ENCODE measurements at regions not wholly inside any gene's neighbourhood (a gene's known extent, or its start where the extent isn't known, plus 50 kb on each side); places are given as distances from the start of the nearest gene placed in this dataset.

DNA sequence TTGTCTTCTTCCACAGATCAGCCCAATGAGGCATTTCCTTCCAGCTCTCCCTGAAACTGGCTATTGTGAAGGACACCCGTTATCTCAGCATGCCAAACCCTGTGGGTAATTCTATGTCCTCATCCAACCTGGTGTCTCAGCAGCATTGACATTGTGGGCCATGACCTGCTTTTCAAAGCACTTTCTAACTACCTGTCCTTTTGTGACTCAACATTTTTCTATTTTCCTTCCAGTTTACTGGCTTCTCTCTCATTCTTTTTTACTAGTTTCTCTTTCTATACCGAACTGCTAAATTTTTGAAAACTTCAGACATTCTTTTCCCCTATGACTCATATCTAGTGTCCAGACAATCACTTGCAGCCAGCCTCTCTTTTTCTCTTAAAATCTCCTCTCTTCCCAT lies 136.4 kb upstream of the HTR2A start:
- Histone ChIP-seq H3K79me2 (replicated peaks; ENCODE audit: insufficient read depth, low read length) (no peaks in the 10 kb centered on the region), H2AFZ (ENCODE audit: low read depth, low read length) (no peak overlapping the region), H3K9ac (ENCODE audit: low read length) (no peak overlapping the region), H3K27ac (ENCODE audit: low read length) (no peak overlapping the region), H3K4me3 (ENCODE audit: low read length) (no peak overlapping the region), H3K4me2 (ENCODE audit: low read length) (no peak overlapping the region), H3K36me3 (ENCODE audit: insufficient read depth, low read length) (no peaks in the 10 kb centered on the region), H3K27me3 (ENCODE audit: insufficient read depth, low read depth, low read length) (no peaks in the 10 kb centered on the region), H3K9me3 (ENCODE audit: low read length) (no peaks in the 10 kb centered on the region), H3K9me2 (ENCODE audit: insufficient read depth, low read length) (no peaks in the 10 kb centered on the region), H4K20me1 (ENCODE audit: insufficient read depth) (no peaks in the 10 kb centered on the region), H3F3A (ENCODE audit: insufficient read depth, low read length, poor library complexity, severe bottlenecking) (no peaks in the 10 kb centered on the region)
- no peak for TF ChIP-seq RAD21 (conservative IDR thresholded peaks at IDR 0.05)
- TF ChIP-seq, protein P1, sequence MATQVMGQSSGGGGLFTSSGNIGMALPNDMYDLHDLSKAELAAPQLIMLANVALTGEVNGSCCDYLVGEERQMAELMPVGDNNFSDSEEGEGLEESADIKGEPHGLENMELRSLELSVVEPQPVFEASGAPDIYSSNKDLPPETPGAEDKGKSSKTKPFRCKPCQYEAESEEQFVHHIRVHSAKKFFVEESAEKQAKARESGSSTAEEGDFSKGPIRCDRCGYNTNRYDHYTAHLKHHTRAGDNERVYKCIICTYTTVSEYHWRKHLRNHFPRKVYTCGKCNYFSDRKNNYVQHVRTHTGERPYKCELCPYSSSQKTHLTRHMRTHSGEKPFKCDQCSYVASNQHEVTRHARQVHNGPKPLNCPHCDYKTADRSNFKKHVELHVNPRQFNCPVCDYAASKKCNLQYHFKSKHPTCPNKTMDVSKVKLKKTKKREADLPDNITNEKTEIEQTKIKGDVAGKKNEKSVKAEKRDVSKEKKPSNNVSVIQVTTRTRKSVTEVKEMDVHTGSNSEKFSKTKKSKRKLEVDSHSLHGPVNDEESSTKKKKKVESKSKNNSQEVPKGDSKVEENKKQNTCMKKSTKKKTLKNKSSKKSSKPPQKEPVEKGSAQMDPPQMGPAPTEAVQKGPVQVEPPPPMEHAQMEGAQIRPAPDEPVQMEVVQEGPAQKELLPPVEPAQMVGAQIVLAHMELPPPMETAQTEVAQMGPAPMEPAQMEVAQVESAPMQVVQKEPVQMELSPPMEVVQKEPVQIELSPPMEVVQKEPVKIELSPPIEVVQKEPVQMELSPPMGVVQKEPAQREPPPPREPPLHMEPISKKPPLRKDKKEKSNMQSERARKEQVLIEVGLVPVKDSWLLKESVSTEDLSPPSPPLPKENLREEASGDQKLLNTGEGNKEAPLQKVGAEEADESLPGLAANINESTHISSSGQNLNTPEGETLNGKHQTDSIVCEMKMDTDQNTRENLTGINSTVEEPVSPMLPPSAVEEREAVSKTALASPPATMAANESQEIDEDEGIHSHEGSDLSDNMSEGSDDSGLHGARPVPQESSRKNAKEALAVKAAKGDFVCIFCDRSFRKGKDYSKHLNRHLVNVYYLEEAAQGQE (IDR thresholded peaks at IDR 0.05; ENCODE audit: borderline replicate concordance): no peak
- no peak for TF ChIP-seq SMC3 (conservative IDR thresholded peaks at IDR 0.05; ENCODE audit: poor library complexity)
- TF ChIP-seq MXI1 (conservative IDR thresholded peaks at IDR 0.05; ENCODE audit: poor library complexity, severe bottlenecking): no peak
- TF ChIP-seq, protein P2, sequence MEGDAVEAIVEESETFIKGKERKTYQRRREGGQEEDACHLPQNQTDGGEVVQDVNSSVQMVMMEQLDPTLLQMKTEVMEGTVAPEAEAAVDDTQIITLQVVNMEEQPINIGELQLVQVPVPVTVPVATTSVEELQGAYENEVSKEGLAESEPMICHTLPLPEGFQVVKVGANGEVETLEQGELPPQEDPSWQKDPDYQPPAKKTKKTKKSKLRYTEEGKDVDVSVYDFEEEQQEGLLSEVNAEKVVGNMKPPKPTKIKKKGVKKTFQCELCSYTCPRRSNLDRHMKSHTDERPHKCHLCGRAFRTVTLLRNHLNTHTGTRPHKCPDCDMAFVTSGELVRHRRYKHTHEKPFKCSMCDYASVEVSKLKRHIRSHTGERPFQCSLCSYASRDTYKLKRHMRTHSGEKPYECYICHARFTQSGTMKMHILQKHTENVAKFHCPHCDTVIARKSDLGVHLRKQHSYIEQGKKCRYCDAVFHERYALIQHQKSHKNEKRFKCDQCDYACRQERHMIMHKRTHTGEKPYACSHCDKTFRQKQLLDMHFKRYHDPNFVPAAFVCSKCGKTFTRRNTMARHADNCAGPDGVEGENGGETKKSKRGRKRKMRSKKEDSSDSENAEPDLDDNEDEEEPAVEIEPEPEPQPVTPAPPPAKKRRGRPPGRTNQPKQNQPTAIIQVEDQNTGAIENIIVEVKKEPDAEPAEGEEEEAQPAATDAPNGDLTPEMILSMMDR (IDR thresholded peaks at IDR 0.05; ENCODE audit: poor library complexity, severe bottlenecking): no peak
- no peak for TF ChIP-seq EZH2 (IDR thresholded peaks at IDR 0.05; ENCODE audit: borderline replicate concordance, insufficient read depth, low read length, poor library complexity, severe bottlenecking)
- TF ChIP-seq TAF1 (IDR thresholded peaks at IDR 0.05; ENCODE audit: low read depth): no peak
- no peak for TF ChIP-seq POLR2AphosphoS5 (IDR thresholded peaks at IDR 0.05)
- TF ChIP-seq EP300 (conservative IDR thresholded peaks at IDR 0.05; ENCODE audit: poor library complexity, severe bottlenecking): no peak

DNA sequence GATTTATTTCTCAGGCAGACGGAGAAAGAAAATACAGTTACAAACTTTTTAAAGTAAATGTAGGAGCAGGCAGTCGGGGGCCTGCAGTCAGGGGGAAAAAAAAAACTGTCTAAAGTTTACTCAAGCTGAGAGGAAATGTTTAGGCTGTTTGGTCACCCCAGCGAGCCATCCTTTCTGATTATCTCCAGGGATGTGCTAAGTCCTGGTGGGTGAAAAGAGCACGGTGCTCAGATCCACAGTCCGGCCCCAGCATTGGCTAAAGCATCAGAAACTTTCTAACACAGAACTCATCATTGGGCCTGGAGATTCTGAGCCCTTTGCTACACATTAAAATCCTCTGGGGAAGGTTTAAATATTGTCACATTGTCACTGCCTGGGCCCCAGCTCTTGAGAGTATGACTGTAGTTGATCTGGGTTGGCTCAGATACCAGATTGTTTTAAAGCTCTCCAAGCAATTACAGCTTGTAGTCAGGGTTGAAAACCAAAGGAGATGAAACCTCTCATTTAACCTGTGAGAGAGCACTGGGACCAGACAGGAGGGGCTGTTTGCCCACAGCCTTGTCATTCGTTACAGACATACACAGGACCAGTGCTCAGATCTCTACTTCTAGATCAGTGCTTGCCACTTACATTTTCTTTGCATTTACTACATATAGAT lies 131.1 kb upstream of the HTR2A start:
- no peaks in the 10 kb centered on the region for H3F3A ChIP-seq (ENCODE audit: insufficient read depth, low read length, poor library complexity, severe bottlenecking)
- H3K4me3 ChIP-seq (ENCODE audit: low read length): no peak overlapping the region
- H3K27ac ChIP-seq (ENCODE audit: low read length): no peak overlapping the region
- no peak overlapping the region for H3K4me2 ChIP-seq (ENCODE audit: low read length)
- H3K9me2 ChIP-seq (ENCODE audit: insufficient read depth, low read length): no peaks in the 10 kb centered on the region
- no peak overlapping the region for H2AFZ ChIP-seq (ENCODE audit: low read depth, low read length)
- H3K9ac ChIP-seq (ENCODE audit: low read length): no peak overlapping the region
- no peaks in the 10 kb centered on the region for H3K36me3 ChIP-seq (ENCODE audit: insufficient read depth, low read length)
- no peak for TF ChIP-seq MXI1 (conservative IDR thresholded peaks at IDR 0.05; ENCODE audit: poor library complexity, severe bottlenecking)
- no peak for TF ChIP-seq EZH2 (IDR thresholded peaks at IDR 0.05; ENCODE audit: borderline replicate concordance, insufficient read depth, low read length, poor library complexity, severe bottlenecking)
- TF ChIP-seq TAF1 (IDR thresholded peaks at IDR 0.05; ENCODE audit: low read depth): no peak
- peak; percentile 56 for TF ChIP-seq POLR2AphosphoS5 (IDR thresholded peaks at IDR 0.05)
- H4K20me1 ChIP-seq (ENCODE audit: insufficient read depth): no peaks in the 10 kb centered on the region
- H3K9me3 ChIP-seq (ENCODE audit: low read length): no peaks in the 10 kb centered on the region
- H3K27me3 ChIP-seq (ENCODE audit: insufficient read depth, low read depth, low read length): no peaks in the 10 kb centered on the region
- no peaks in the 10 kb centered on the region for H3K79me2 ChIP-seq (replicated peaks; ENCODE audit: insufficient read depth, low read length)

All from neural cell (in vitro differentiated cells).